Kidney epithelial cell (primary cell): ENCODE measurements at regions not wholly inside any gene's neighbourhood (a gene's known extent, or its start where the extent isn't known, plus 50 kb on each side); places are given as distances from the start of the nearest gene placed in this dataset.

Source experiments
- DNase-seq: peaks from one replicate; pipeline ENCODE4 v3.0.0-alpha.2; 2010; ENCODE audit warnings: low read depth
- H3K27me3 ChIP-seq: 2 replicates; pipeline ENCODE4 v1.6.0; 2011; ENCODE audit warnings: low read length; ENCODE audit not compliant: control insufficient read depth, insufficient read depth
- H3K36me3 ChIP-seq: 2 replicates; pipeline ENCODE4 v1.5.1; 2011; ENCODE audit warnings: low read length; ENCODE audit not compliant: control insufficient read depth, insufficient read depth
- H3K4me3 ChIP-seq: 2 replicates; pipeline ENCODE4 v1.5.1; 2011; ENCODE audit warnings: low read depth, mild to moderate bottlenecking, control low read depth, low read length
- TF ChIP-seq, protein P1 (sequence below): IDR thresholded peaks from 2 replicates; pipeline ENCODE4 v1.5.1; 2011; ENCODE audit warnings: mild to moderate bottlenecking, moderate library complexity, low read length, control low read depth, inconsistent platforms; ENCODE audit not compliant: insufficient read depth, poor library complexity, severe bottlenecking

DNA sequence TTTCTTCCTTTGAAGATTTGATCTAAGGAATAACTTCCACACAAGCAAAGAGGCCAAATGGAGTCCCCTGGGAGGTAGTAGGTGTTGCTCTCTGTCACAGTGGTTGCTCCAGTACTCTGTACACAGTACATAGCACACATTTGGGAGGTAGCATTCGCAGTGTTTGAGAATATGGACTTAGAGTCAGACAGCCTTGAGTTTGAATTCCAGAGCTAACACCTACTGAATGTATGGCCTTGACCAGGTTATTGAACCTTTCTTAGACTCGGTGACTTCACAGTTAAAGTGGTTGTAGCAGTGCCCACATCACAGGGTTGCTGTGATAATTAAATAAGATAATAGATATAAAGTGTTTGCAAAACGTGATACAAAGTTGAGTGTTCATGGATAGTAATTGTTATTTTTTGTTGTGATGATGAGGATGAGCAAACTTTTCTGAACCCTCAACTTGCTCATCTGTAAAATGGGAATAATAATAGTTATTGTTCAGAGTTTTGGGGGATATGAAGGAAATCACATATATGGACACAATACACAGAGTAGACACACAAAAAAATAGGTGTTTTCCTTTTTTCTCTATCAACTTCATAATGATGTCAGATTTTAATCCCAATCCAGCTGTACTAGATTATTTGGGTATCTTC is 271.6 kb upstream of the CRY1 start:
- no peak for DNase-seq
- Histone ChIP-seq H3K27me3 (no peaks in the 10 kb centered on the region), H3K36me3 (no peaks in the 10 kb centered on the region), H3K4me3 (no peak overlapping the region)
- TF ChIP-seq, protein P1, sequence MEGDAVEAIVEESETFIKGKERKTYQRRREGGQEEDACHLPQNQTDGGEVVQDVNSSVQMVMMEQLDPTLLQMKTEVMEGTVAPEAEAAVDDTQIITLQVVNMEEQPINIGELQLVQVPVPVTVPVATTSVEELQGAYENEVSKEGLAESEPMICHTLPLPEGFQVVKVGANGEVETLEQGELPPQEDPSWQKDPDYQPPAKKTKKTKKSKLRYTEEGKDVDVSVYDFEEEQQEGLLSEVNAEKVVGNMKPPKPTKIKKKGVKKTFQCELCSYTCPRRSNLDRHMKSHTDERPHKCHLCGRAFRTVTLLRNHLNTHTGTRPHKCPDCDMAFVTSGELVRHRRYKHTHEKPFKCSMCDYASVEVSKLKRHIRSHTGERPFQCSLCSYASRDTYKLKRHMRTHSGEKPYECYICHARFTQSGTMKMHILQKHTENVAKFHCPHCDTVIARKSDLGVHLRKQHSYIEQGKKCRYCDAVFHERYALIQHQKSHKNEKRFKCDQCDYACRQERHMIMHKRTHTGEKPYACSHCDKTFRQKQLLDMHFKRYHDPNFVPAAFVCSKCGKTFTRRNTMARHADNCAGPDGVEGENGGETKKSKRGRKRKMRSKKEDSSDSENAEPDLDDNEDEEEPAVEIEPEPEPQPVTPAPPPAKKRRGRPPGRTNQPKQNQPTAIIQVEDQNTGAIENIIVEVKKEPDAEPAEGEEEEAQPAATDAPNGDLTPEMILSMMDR = no peak

DNA sequence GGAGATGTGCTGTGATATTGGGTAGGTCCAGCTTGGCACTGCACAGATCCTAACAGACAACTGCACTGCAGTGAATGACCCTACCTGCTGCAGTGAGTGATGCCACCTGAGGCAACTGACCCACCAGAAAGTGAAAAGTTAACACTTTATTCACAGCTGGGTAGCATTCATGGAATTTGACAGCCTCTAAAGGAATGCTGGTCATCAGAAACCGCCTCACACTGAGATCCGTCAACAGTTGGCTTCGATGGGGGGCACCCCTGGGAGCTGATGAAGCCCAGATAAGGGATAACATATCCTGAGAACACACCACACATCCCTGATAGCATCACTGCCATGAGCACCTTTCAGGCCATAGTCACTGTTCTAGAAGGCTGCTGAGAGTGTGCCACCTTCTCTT is 272.4 kb upstream of the CRY1 start:
- H3K36me3 ChIP-seq = no peaks in the 10 kb centered on the region
- DNase-seq = no peak
- no peak overlapping the region for H3K4me3 ChIP-seq
- TF ChIP-seq, protein P1 = no peak
- no peaks in the 10 kb centered on the region for H3K27me3 ChIP-seq

DNA sequence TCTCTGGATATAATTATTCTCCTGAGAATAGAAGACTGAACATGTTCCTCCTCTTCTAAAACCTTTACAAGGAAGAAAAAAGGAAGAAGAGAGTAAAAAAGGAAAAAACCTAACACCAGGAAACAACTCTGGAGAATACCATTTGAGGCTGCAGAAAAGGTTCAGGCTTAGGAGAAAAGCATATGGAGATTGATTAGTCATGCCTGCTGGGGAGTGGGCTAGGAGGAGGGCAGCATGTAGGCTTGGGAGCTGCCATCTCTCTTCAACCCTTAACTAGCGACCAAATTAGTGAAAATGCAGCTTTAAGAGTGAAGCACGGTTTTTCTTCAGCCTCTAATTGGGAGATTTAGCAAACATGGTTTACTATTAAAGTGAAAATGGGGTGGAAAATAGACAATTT is 273.0 kb upstream of the CRY1 start:
- Histone ChIP-seq H3K36me3 (no peaks in the 10 kb centered on the region), H3K4me3 (no peak overlapping the region), H3K27me3 (no peaks in the 10 kb centered on the region)
- TF ChIP-seq, protein P1 = no peak
- no peak for DNase-seq

DNA sequence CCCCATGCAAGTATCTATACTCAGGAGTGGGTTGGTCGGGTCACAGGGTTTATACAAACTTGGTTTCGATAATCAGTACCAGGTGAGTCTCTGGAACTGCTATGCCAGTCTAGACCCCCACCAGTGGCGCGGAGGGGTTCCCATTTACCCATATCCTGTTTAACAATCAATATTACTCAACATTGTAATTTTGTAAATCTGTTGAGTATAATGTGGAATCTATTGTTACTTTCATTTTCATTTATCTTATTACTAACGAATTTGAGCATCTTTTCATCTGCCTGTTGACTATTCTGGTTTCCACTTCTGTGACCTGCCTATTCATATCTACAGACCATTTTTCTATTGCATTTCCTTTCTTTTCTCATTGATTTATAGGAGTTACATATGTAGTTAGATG is 275.2 kb upstream of the CRY1 start:
- Histone ChIP-seq H3K4me3 (no peak overlapping the region), H3K27me3 (no peaks in the 10 kb centered on the region)
- TF ChIP-seq, protein P1 = no peak

DNA sequence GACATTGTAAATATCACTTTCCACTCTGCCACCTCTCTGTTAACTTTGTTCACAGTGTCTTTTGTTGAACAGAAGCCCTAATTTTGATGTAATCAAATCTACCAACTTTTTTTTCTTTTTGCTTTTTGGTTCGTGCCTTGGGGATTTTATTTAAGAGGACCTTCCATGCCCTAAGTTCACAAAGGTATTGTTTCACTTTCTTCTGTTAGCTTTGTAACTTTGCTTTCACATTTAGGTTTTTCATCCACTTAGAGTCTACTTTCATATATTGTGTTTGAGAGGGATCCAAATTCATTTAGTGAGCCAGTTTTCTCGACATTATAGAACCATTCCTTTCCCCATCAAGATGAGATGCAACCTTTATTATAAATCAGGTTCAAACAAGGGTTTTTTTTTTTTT is 275.7 kb upstream of the CRY1 start:
- Histone ChIP-seq H3K27me3 (no peaks in the 10 kb centered on the region), H3K4me3 (no peak overlapping the region), H3K36me3 (no peaks in the 10 kb centered on the region)
- DNase-seq = no peak
- TF ChIP-seq, protein P1 = no peak

More for the DNA sequence above, 275.2 kb upstream of the CRY1 start:
- DNase-seq = no peak
- H3K36me3 ChIP-seq = no peaks in the 10 kb centered on the region

DNA sequence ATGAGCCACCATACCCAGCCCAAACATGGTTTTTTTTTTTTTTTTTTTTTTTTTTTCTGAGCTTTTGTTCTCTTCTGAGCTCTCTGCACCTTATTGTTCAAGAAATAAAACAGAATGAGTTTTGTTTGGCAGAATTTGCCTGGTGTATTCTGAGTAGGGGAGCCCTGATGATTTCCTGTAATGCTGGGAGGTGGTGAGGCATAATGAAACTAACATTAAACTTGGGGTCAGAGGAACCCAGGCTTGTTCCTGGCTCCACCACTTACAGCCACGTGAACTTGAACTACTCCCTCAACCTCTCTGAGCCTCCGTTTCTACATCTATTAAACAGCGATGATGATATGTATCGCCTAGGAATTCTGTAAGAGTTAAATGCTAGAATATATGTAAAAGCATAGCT is 276.3 kb upstream of the CRY1 start:
- H3K36me3 ChIP-seq = no peaks in the 10 kb centered on the region
- no peak for DNase-seq
- no peak overlapping the region for H3K4me3 ChIP-seq
- H3K27me3 ChIP-seq = no peaks in the 10 kb centered on the region
- TF ChIP-seq, protein P1 = no peak
